GM12878 (cell line): ENCODE measurements at regions not wholly inside any gene's neighbourhood (a gene's known extent, or its start where the extent isn't known, plus 50 kb on each side); places are given as distances from the start of the nearest gene placed in this dataset.

ENCODE experiments used
- ATAC-seq: fragments of 200-7000 bp; cut with Tn5 transposase; 3 replicates; pipeline ENCODE4 v1.9.1; 2020; ENCODE audit warnings: mild to moderate bottlenecking, moderate library complexity
- BruUV-seq: library from RNA; stranded (reverse); fragments of 400-500 nt; replicated peaks from 2 replicates; lab custom pipeline; 2021; lab: Mats Ljungman, UMichigan
- CTCF ChIA-PET: fragments of 300-600 bp; sonication (Branson Sonifier 250); formaldehyde crosslinking; extraction: SDS; loops from one replicate; lab custom pipeline; 2021; ENCODE audit warnings: inconsistent platforms; lab: Yijun Ruan, JAX
- POLR2A ChIA-PET: fragments of 350-600 bp; formaldehyde crosslinking; extraction: SDS; loops from one replicate; lab custom pipeline; 2021; ENCODE audit warnings: inconsistent platforms; lab: Charles Lee
- RAD21 ChIA-PET: fragments of 300-600 bp; sonication (Branson Sonifier 250); formaldehyde crosslinking; loops from one replicate; lab custom pipeline; 2023; ENCODE audit warnings: antibody characterized with exemption; ENCODE audit not compliant: unreplicated experiment; lab: Charles Lee
- SMC1A ChIA-PET: fragments of 300-600 bp; sonication (Branson Sonifier 250); formaldehyde crosslinking; loops from one replicate; lab custom pipeline; 2023; ENCODE audit not compliant: unreplicated experiment, uncharacterized antibody; lab: Charles Lee
- DNase-seq: peaks from one replicate; pipeline ENCODE4 v3.0.0-alpha.2; 2011; ENCODE audit warnings: low read depth, low spot score
- FAIRE-seq: peaks from 3 replicates; lab custom pipeline; 2011; peaks lifted over from hg19 to GRCh38; lab: Jason Lieb, UNC
- H2AFZ ChIP-seq: 2 replicates; pipeline ENCODE4 v1.6.0; 2011; ENCODE audit warnings: low read depth, low read length, control low read depth; ENCODE audit not compliant: control insufficient read depth
- H3K27ac ChIP-seq: 2 replicates; pipeline ENCODE4 v1.5.1; 2011; ENCODE audit warnings: control low read depth; ENCODE audit not compliant: control insufficient read depth, insufficient read depth
- H3K27me3 ChIP-seq, 2 experiments: replicated peaks in 1 of 2; 2 replicates each; pipeline versions ENCODE4 v1.6.0 to v1.6.1; 2011; ENCODE audit warnings: low read length in 1 of 2; ENCODE audit not compliant: control insufficient read depth in 2 of 2, insufficient read depth in 2 of 2
- H3K36me3 ChIP-seq, 2 experiments: 2 replicates each; pipeline ENCODE4 v1.5.1; 2011; ENCODE audit warnings: low read length in 1 of 2; ENCODE audit not compliant: control insufficient read depth in 2 of 2, insufficient read depth in 2 of 2
- H3K4me1 ChIP-seq: 2 replicates; pipeline ENCODE4 v1.6.1; 2011; ENCODE audit warnings: mild to moderate bottlenecking, low read length, moderate library complexity, mixed read lengths; ENCODE audit not compliant: control insufficient read depth, insufficient read depth
- H3K4me2 ChIP-seq: 2 replicates; pipeline ENCODE4 v1.6.0; 2011; ENCODE audit warnings: control low read depth; ENCODE audit not compliant: control insufficient read depth, insufficient read depth
- H3K4me3 ChIP-seq: fragments of 200-600 bp; sonication (generic); 2 replicates; pipeline ENCODE4 v1.5.1; 2016
- H3K79me2 ChIP-seq: 2 replicates; pipeline ENCODE4 v1.6.0; 2011; ENCODE audit warnings: low read length; ENCODE audit not compliant: control insufficient read depth, insufficient read depth
- H3K9ac ChIP-seq: 2 replicates; pipeline ENCODE4 v1.8.0; 2011; ENCODE audit warnings: low read length, control low read depth, mixed read lengths; ENCODE audit not compliant: control insufficient read depth, insufficient read depth
- H3K9me3 ChIP-seq: replicated peaks from 3 replicates; pipeline ENCODE4 v1.5.1; 2011; ENCODE audit warnings: mild to moderate bottlenecking, low read length; ENCODE audit not compliant: control insufficient read depth, insufficient read depth
- H4K20me1 ChIP-seq: 2 replicates; pipeline ENCODE4 v1.6.0; 2011; ENCODE audit not compliant: control insufficient read depth, insufficient read depth
- EGR1 ChIP-seq, 2 experiments: IDR thresholded peaks; 1 replicate in 1 of 2; 2 replicates in 1 of 2; pipeline ENCODE4 v1.6.1; 2011 to 2012; ENCODE audit warnings: low read depth in 2 of 2, low read length in 2 of 2, borderline replicate concordance in 1 of 2, mild to moderate bottlenecking in 1 of 2, moderate library complexity in 1 of 2
- HDAC2 ChIP-seq: fragments of 200-600 bp; sonication (generic); IDR thresholded peaks from 2 replicates; pipeline ENCODE4 v1.6.1; 2017
- IKZF1 ChIP-seq: fragments of 450-650 bp; conservative IDR thresholded peaks from 2 replicates; pipeline ENCODE4 v1.6.1; 2017; ENCODE audit warnings: antibody characterized with exemption, mild to moderate bottlenecking
- NFXL1 ChIP-seq: fragments of 450-650 bp; IDR thresholded peaks from 2 replicates; pipeline ENCODE4 v1.6.1; 2017; ENCODE audit warnings: antibody characterized with exemption, mild to moderate bottlenecking, borderline replicate concordance
- POLR2AphosphoS5 ChIP-seq: IDR thresholded peaks from 2 replicates; pipeline ENCODE4 v1.6.1; 2011; ENCODE audit warnings: mild to moderate bottlenecking, low read length, inconsistent platforms
- RB1 ChIP-seq: fragments of 450-650 bp; formaldehyde crosslinking; IDR thresholded peaks from 2 replicates; pipeline ENCODE4 v1.6.1; 2017; ENCODE audit warnings: mild to moderate bottlenecking, borderline replicate concordance
- SRF ChIP-seq, 2 experiments: IDR thresholded peaks; 2 replicates each; pipeline ENCODE4 v1.6.1; 2011; ENCODE audit warnings: low read depth in 2 of 2, low read length in 2 of 2, mild to moderate bottlenecking in 1 of 2, moderate library complexity in 1 of 2
- YY1 ChIP-seq: IDR thresholded peaks from 2 replicates; pipeline ENCODE4 v1.6.1; 2011; ENCODE audit warnings: low read depth, mild to moderate bottlenecking, low read length
- WGBS: methylation state at CpG from one replicate; pipeline ENCODE4 v1.1.6; 2016; ENCODE audit warnings: low lambda C conversion rate; ENCODE audit not compliant: insufficient replicate concordance, insufficient coverage; ENCODE audit errors: missing lambda C conversion rate; 5-methylcytosine and 5-hydroxymethylcytosine counted together
- in situ Hi-C: fragments of 300-500 bp; cut with MboI; formaldehyde crosslinking; loops from 9 replicates; pipeline ENCODE4 v1.14.3; 2018; ENCODE audit warnings: mixed read lengths
- intact Hi-C: fragments of 100-400 bp; cut with micrococcal nuclease; formaldehyde crosslinking; loops from one replicate; pipeline ENCODE4 v1.14.2; 2022; ENCODE audit not compliant: unreplicated experiment
- TF ChIP-seq, protein P1 (sequence below): fragments of 150-350 bp; IDR thresholded peaks from 2 replicates; pipeline ENCODE4 v1.6.1; 2016; ENCODE audit warnings: low read depth, low read length

DNA sequence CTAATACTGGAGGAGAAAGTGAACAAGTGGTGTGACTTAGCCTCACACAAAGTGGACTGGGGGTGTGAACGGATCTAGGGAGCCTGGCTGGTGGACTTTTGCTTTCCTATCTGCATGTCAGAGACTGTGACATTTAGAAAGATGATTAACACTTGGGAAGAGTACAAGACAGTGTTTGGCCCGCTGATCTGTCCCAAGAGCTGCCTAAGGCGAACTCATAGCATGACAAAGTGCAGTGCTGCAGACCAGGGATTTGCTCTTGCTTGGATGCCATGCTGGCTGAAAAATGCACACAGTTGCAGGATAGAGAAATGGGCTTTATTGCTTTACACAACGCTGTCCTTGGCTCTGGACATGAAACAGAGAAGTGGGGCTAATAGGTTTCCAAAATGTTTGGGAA is 386.0 kb upstream of the MAN1A1 start:
- intact Hi-C loops (loop anchor here (5.0 kb wide), 1 partner anchor 588 kb away; no protein-coding TSS in a partner anchor), in situ Hi-C loops (no loop called here)
- SMC1A ChIA-PET = interaction anchor here (1.8 kb wide), 1 partner anchor 8 kb away, joined by 4 read pairs; no protein-coding TSS in a partner anchor

More for the DNA sequence above, 386.0 kb upstream of the MAN1A1 start:
- Histone ChIP-seq H3K27me3 (no peaks in the 10 kb centered on the region; a peak in 1 of 4 replicates), H3K79me2 (no peaks in the 10 kb centered on the region), H4K20me1 (no peaks in the 10 kb centered on the region), H2AFZ (no peak overlapping the region), H3K36me3 (no peaks in the 10 kb centered on the region), H3K4me2 (no peak overlapping the region), H3K4me3 (no peak overlapping the region), H3K9ac (no peak overlapping the region), H3K9me3 (no peaks in the 10 kb centered on the region), H3K4me1 (no peaks in the 10 kb centered on the region), H3K27ac (no peak overlapping the region)
- no peak for DNase-seq
- ChIA-PET POLR2A (no interaction called here), RAD21 (no interaction called here), CTCF (interaction anchor here (1.3 kb wide), 1 partner anchor 242 kb away, joined by 4 read pairs; no protein-coding TSS in a partner anchor)
- no peak for FAIRE-seq
- TF ChIP-seq RB1 (no peak), IKZF1 (no peak), EGR1 (IDR thresholded peaks at IDR 0.05; ENCODE audit: borderline replicate concordance in 1 of 2, low read depth in 2 of 2, low read length in 2 of 2) (no peak), SRF (IDR thresholded peaks at IDR 0.05; ENCODE audit: low read depth in 2 of 2, low read length in 2 of 2) (no peak), POLR2AphosphoS5 (no peak), NFXL1 (no peak), HDAC2 (no peak), YY1 (no peak)
- TF ChIP-seq, protein P1, sequence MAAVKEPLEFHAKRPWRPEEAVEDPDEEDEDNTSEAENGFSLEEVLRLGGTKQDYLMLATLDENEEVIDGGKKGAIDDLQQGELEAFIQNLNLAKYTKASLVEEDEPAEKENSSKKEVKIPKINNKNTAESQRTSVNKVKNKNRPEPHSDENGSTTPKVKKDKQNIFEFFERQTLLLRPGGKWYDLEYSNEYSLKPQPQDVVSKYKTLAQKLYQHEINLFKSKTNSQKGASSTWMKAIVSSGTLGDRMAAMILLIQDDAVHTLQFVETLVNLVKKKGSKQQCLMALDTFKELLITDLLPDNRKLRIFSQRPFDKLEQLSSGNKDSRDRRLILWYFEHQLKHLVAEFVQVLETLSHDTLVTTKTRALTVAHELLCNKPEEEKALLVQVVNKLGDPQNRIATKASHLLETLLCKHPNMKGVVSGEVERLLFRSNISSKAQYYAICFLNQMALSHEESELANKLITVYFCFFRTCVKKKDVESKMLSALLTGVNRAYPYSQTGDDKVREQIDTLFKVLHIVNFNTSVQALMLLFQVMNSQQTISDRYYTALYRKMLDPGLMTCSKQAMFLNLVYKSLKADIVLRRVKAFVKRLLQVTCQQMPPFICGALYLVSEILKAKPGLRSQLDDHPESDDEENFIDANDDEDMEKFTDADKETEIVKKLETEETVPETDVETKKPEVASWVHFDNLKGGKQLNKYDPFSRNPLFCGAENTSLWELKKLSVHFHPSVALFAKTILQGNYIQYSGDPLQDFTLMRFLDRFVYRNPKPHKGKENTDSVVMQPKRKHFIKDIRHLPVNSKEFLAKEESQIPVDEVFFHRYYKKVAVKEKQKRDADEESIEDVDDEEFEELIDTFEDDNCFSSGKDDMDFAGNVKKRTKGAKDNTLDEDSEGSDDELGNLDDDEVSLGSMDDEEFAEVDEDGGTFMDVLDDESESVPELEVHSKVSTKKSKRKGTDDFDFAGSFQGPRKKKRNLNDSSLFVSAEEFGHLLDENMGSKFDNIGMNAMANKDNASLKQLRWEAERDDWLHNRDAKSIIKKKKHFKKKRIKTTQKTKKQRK = no peak
- ATAC-seq = no peak
- no TSS peak for BruUV-seq
- 22% methylated on average over 4 of the region's 4 CpGs for whole genome bisulfite sequencing
